Stimulated activated CD8-positive, alpha-beta memory T cell treated with anti-CD3 and anti-CD28 coated beads, Interleukin-7, amount 100 ng/mL, for 4 hours (primary cell): ENCODE measurements at regions not wholly inside any gene's neighbourhood (a gene's known extent, or its start where the extent isn't known, plus 50 kb on each side); places are given as distances from the start of the nearest gene placed in this dataset.

Source experiments
- DNase-seq, 2 donors: peaks; one replicate each; pipeline ENCODE4 v3.0.0-alpha.2; 2020; ENCODE audit warnings: low read depth in 2 of 2

DNA sequence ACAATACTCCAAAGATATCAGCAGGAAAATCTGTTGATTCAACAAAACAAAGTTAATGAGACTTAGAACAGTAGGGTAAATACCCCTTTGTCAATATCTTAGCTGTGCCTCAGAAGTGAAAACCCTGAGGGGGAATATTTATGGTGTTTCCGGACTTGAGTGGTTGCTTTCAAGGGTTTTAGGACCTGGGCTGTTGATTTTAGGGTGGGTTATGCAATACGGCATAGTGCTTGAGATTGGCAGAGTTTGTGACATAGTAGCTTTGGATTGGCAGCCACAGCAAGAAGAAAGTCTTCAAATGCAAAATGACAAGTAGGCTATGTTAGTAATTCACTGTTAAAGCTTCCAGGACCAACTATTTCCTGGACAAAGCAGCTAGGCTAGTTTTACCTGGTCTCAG is 826.3 kb upstream of the CDH2 start:
- DNase-seq = no peak

DNA sequence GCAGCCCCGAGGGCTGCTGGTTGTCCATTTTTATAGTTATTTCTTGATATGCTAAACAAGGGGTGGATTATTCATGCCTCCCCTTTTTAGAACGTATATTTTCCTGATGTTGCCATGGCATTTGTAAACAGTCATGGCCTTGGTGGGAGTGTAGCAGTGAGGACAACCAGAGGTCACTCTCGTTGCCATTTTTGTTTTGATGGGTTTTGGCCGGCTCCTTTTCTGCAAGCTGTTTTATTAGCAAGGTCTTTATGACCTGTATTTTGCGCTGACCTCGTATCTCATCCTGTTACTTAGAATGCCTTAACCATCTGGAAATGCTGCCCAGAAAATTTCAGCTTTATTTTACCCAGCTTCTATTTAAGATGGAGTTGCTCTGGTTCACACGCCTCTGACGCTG is 825.8 kb upstream of the CDH2 start:
- DNase-seq = no peak

DNA sequence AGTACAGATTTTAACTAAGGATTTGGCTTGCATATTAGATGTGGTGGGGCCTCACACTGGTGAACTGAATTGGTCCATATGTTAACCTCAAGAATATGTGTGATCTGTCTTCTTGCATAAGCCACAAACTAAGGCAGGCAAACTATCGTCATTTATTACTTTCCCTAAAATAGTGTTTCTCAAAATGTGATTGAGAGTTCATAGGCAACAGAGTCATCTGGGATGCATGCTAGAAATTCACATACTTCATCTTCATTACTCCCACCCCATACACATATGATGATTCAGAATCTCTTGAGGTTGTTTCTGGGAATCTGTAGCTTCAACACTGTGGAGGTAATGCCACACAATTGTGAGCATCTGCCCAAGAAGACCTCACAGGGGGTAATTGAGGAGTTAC is 822.8 kb upstream of the CDH2 start:
- no peak for DNase-seq

DNA sequence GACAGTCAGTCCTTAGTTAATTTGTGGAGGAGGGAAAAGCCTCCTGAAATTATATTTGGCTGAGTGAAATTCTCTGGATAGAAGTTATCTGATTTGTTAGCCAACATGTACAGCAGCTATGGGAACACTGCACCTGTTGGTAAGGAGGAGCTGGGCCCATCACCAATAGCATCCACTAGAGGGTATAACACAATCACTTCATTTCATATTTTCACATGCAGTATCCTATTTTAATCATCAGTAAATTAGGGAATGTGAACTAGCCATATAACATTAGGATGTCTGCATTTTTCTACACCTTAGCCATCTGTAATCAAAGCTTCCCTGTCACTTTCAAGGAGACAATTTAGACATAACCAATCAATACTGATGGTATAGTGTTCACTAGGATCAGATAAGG is 818.4 kb upstream of the CDH2 start:
- DNase-seq = no peak

DNA sequence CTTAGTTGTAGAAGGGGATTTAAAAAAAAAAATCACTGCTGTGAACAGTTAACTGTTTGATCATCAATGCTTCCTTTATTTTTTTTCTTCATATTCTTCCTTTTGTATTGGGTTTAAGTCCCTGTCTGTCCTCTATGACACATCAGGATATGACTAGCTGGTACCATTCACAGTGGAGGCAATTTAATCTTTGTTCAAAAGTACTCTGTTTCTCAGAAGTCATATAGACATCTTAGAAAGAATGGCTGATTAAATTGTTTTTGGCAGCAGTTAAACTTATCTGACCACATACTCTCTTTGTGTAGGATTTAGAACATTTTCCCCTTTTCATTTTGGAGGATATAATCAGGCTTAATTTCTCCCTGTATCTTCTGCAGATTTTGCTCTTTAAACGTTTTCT is 807.8 kb upstream of the CDH2 start:
- DNase-seq = no peak

DNA sequence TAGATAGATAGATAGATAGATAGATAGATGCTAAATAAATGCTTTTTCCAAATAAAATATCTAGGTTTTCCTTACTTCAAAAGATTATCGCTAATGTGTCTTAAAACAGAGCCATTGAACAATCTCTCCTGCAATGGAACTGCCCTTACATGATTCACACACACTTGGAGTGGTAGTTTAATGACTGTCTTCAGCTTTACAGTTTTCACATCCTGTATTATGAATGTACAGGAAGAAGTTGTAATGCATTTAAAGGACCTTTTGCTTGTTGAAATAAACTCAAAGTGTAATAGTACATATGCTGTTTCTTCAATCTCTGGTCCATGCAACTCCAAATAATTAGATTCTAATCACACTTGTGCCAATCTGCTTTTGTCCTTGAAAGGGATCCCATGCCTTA is 797.6 kb upstream of the CDH2 start:
- DNase-seq = no peak

DNA sequence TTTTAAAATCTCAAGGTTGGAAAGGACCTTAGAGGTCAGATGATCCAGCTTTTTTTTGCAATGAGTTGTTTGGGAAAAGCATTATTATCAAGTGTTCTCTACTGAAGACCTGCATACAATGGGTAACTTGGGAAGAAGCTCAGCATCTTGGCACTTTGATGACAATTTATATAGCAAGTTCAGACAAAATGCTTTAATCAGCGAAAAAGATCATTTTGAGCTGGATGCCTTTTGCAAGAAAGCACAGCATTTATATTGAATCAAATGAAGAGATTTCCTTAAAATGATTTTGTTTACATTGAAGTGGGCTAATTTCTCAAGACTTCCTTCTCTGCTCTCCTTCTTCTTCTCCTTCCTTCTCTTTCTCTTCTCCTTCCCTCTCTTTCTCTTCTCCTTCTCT is 796.4 kb upstream of the CDH2 start:
- no peak for DNase-seq

DNA sequence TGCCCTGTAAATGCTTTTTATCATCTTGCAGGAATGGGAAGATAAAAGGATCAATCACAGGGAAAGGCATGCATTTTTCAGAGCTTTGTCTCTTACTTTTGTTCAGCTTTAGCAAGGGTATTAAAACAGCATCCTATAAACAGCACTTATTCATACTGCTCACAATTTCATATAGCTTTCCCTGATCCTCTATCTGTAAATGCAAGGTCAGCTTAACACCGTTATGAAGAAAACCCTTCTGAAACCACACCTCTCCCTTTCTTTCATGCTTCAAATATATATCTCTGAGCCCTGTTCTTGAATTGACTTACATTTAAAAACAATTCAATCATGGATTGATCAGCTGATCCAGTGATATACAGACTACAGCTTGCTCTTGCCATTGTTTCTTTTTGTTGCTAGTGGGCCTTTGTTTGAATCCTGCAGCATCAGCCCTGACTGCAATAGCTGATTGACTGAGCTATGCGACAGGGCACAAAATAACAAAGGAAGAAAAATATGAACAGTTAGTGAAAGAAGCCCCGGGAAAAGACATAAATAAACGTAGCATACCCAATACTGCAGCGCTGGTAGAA is 795.5 kb upstream of the CDH2 start:
- DNase-seq = no peak

DNA sequence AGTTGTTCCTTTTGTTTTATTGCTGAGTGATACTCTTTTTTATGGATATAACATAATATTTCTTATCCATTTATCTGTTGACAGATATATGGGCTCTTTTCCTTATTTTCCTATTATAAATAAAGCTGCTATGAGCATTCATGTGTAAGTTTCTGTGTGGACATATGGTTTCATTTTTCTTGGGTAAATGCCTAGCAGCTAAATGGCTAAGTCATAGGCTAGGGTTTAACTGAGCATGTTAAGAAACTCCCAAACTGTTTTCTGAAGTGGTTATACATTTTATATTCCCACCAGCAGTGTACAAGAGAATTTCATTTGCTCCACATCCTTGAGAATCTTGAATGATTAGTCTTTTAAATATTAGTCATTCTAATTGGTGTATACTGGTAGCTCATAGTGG is 786.6 kb upstream of the CDH2 start:
- no peak for DNase-seq

DNA sequence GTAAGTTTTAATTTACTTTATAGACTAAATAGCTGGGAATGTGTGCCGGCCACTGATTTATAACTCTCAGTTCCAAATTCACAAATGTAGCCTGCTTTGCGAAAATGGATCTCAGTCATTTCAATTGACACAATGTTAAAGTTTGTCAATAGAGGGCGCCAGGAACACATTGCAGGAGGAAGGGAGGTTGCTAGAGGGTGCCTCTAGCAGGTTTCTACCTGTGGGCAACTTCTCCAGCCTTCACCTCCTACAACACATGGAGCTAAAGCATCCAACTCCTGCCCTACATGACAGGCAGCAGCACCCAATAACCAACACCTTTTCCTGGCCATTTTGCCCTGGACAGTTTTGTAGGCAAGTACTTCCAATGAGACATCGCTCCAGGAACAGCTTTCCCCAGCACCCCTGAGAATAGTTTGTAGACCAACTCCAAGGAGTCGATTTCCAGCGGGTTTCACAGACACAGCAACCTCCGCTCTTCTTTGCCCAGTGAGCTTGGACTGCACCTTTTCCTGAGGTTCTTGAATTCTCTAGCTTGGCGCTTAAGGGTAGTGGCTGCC is 784.8 kb upstream of the CDH2 start:
- DNase-seq = no peak

DNA sequence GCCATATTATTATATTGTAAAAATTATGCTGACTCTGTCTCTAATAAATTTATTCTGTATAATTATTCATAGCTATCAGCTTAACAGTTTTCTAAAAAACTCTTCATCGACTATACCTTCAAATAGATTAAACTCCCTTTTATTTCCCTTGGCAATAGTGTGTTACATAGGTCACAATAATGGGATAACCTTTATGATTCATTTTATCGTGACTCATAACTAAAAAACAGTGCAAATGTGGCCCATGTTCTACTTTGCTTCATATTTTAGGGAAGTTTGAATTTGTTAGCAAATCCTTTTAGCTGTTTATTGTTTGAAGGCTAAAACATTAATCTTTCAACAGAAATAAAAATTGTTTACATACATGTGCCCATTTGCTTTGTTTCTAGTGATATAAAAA is 783.2 kb upstream of the CDH2 start:
- no peak for DNase-seq

DNA sequence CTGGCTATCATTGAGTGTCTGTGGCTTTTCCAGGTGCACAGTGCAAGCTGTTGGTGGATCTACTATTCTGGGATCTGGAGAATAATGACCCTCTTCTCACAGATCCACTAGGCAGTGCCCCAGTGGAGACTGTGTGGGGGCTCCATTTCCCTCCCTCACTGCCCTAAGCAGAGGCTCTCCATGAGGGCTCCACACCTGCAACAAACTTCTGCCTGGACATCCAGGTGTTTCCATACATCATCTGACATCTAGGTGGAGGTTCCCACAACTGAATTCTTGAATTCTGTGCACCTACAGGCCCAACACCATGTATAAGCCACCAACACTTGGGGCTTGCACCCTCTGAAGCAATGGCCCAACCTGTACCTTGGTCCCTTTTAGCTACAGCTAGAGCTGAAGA is 775.4 kb upstream of the CDH2 start:
- DNase-seq = no peak

DNA sequence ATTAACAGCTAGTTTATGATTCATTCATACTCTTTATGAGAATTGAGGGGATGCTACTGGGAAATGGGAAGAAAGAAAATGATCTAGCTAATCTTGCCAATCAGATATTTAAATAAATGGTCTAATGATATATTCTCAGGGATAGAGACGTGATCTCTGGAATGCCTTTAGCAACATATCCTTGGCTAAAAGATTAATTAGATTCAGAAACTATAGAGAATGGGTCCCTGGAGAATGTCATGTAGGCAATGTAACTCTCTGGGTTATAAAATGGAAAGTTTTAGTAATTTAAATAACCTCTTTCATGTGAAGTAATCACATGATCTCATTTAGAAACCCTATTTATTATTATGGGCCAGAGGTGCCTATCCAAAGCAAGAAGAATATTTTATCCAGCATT is 771.0 kb upstream of the CDH2 start:
- DNase-seq = no peak

DNA sequence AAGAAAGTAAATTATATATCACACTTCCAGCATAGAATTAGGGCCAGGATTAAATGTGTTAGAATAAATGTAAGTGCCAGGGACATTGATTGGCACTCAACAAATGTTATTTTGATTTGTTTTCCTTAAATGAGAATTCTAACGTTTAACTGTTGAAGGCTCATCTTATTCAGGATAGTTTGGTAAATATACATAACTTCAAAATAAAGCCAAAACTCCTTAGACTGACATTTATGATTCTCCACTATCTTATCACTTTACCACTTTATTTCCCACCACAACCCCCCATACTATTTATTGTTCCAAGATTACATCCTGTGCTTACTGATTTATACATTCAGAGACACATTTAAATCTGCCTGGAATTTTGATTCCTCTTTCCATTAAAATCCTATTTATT is 769.5 kb upstream of the CDH2 start:
- no peak for DNase-seq

DNA sequence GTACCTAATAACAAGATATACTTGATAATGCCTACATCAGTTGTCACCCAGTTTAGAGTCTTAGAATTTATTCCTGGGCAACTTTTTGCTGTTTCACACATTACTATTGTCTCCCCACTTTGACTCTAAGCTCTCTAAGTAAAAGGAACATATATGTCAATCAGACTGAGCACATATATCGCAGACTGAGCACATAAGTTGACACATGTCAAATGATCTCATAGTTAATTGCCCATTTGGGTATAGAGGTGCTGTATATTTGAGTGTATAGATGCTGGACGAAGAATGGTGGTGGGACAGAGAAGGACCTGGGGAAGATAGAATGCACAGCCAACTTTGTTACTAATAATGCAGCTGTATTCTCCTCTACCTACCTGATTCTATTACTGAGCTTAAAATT is 746.0 kb upstream of the CDH2 start:
- DNase-seq = no peak

DNA sequence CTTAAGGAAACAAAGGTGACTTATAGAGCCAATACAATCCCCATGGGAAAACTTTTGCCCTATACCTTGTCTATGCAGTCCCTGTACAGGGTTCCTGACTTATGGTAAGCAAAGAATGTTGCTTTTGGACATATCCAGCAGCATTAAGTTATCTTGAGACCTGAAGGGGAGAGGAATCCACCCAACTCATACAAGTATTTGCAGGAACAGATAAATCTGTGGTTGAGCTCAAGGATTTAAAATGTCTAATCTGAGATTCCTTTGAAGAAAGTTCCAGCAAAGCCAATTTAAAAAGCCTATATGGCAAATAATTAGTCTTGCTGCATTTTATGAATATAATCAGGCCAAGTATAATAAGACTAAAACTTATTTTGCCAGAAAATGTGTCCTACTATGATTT is 739.5 kb upstream of the CDH2 start:
- DNase-seq = no peak

DNA sequence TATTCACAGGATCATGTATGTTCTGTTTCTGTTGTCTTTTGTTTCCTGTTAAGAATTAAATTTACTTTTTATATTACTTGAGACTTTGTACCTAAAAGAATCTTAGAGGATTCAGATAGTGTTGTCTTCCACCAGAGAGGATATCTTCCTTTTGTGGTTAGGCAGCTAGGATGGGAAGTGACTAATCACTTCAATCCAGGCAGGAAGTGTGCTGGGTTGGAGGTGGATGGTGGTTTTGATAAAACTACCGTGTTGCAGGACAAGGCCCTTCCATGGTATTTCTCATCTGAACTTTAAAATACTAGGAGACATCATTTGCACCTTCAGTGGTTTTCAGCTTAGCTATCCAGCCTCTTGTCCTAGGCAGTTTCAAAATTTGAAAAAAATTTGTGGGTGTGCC is 728.6 kb upstream of the CDH2 start:
- DNase-seq = no peak

DNA sequence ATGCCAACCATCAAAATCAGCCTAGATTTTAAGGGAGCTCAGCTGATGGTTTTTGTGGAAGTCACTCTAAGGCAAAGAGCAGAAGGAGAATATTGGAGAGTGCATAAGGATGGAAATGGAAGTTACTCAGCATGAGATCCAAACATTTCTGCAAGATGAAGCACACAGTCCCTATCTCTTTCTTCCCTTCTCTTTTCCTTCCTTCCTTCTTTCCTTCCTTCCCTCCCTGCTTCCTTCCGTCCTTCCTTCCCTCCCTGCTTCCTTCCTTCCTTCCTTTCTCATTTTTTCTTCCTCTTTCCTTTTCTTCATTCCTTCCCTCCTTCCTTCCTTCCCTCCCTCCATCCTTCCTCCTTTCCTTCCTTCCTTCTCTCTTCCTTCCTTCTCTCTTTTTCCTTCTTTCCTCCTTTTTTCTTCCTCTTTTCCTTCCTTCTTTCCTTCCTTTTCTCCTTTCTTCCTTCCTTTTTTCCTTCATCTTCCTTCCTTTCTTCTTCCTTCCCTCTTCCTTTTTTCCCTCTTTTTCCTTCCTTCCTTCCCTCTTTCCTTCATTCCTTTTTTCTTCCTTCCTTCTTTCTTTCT is 727.9 kb upstream of the CDH2 start:
- no peak for DNase-seq

DNA sequence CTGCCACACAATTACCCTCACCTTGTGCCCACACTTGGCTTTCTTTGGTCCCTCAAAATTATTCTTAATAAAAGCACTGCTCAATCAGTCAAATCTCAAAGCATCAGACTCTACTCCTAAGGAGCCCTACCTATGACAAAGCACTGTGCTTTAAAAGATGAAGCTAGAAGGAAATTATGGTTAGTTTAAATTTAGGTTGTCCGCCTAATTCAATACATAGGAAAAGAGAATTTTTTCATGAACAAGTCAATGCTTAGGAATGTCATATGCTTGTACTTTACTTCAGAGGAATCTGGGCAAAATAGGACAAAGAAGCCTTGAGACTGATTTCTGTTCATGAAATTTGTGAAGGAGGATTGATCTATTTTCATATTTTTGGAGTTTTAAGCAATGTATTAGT is 726.4 kb upstream of the CDH2 start:
- DNase-seq = no peak

DNA sequence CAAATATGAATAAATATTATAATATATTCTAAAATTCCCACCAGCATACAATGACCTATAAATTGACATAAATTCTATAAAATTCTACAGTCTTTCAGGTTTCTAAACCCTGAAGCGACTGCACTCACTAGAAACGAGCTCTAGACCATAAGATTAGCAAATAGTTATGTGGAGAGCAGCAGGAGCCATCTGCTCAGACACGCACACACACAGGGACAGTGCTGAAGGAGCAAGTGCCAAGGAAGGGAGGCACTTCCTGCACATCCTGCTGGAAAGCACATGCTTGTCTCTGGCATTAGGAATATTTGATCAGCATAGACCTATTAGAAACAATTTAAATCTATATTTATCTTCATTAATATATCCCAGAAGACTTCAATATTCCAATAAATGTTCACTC is 713.9 kb upstream of the CDH2 start:
- DNase-seq = no peak

DNA sequence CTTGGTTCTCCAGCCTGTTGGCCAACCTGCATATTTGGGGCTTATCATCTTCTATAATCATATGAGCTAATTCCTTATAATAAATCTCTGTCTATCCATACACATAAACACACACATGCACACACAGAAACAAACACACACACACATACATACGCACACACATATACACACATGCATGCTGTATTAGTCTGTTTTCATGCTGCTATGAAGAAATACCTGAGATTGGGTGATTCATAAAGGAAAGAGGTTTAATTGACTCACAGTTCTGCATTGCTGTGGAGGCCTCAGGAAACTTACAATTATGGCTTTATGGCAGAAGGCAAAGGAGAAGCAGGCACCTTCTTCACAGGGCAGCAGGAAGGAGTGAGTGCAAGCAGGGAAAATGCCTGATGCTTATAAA is 707.4 kb upstream of the CDH2 start:
- DNase-seq = no peak

DNA sequence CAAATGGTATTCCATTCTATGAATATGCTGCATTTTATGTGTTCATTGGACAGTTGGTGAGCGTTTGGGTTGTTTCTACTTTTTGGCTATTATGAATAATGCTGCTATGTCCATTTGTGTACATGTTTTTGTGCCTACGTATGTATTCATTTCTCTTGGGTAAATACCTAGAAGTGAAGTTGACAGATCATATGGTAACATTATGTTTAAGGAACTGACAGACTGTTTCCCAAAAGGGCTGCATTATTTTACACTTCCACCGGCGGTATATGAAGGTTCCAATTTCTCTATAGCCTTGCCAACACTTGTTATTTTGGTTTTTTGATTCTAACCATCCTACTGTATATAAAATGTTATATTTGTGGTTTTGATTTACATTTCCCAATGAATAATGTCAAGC is 703.9 kb upstream of the CDH2 start:
- DNase-seq = no peak

DNA sequence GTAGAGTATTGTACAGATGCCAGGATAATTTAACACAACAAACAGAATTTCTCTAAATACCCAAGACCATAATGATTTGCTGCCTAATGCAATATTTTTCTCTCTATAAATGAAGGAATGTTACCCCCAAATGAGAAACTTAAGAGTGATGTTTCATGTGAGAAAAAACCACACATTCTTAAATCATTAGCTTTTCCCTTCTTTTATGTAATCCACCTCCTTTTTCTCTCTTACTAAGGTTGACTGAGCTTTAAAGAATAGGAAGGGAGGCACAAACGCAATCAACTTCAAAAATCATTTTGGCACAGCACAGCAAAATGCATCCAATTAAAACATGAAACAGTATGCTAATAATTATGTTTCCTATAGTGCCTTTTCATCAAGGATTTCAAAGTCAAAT is 698.1 kb upstream of the CDH2 start:
- no peak for DNase-seq

DNA sequence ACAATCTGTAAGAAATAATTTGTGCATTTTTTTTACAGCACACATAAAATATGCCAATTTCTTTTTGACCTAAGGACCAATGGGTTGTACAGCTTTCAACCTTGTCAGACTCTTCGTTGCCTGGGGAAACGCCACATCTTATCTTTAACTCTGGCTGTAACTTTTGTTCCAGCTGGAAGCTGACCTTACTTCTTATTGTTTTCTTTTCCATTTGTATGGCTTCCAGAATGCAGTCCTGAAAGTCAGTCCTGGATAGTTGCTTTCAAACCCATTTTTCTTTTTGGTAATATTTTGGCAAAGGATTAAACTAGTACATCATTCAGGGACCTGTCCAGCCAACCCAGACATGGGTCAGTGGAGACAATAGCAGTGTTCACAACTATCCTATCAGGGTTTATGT is 686.5 kb upstream of the CDH2 start:
- no peak for DNase-seq
